ENCODE measurements at regions not wholly inside any gene's neighbourhood (a gene's known extent, or its start where the extent isn't known, plus 50 kb on each side); places are given as distances from the start of the nearest gene placed in this dataset.

GRCh38 chr5:135117590-135117989, 83.6 kb upstream of the PITX1 start:
- no peak for TF ChIP-seq FOXP2 (optimal IDR thresholded peaks at IDR 0.05; ENCODE audit: borderline replicate concordance, extremely low read depth, extremely low read length, insufficient read depth)
- TF ChIP-seq POLR2AphosphoS5 (IDR thresholded peaks at IDR 0.05; ENCODE audit: low read depth, low read length) = no peak
- no peak for TF ChIP-seq SIN3A (IDR thresholded peaks at IDR 0.05; ENCODE audit: borderline replicate concordance, insufficient read depth, low read length)
- no peak for TF ChIP-seq TAF1 (IDR thresholded peaks at IDR 0.05; ENCODE audit: borderline replicate concordance, insufficient read depth, low read length)
- TF ChIP-seq REST (IDR thresholded peaks at IDR 0.05; ENCODE audit: insufficient read depth in 1 of 2, low read depth in 2 of 2, low read length in 2 of 2) = no peak

- TF ChIP-seq TAF1 (IDR thresholded peaks at IDR 0.05; ENCODE audit: borderline replicate concordance, insufficient read depth, low read length) (no peak), REST (IDR thresholded peaks at IDR 0.05; ENCODE audit: insufficient read depth in 1 of 2, low read depth in 2 of 2, low read length in 2 of 2) (no peak), SIN3A (IDR thresholded peaks at IDR 0.05; ENCODE audit: borderline replicate concordance, insufficient read depth, low read length) (no peak), FOXP2 (optimal IDR thresholded peaks at IDR 0.05; ENCODE audit: borderline replicate concordance, extremely low read depth, extremely low read length, insufficient read depth) (no peak), POLR2AphosphoS5 (IDR thresholded peaks at IDR 0.05; ENCODE audit: low read depth, low read length) (no peak)
Measured at GRCh38 chr5:135116160-135116561, 82.1 kb upstream of the PITX1 start.

GRCh38 chr5:135115591-135115990, 81.6 kb upstream of the PITX1 start:
- no peak for TF ChIP-seq FOXP2 (optimal IDR thresholded peaks at IDR 0.05; ENCODE audit: borderline replicate concordance, extremely low read depth, extremely low read length, insufficient read depth)
- no peak for TF ChIP-seq POLR2AphosphoS5 (IDR thresholded peaks at IDR 0.05; ENCODE audit: low read depth, low read length)
- TF ChIP-seq REST (IDR thresholded peaks at IDR 0.05; ENCODE audit: insufficient read depth in 1 of 2, low read depth in 2 of 2, low read length in 2 of 2) = no peak
- TF ChIP-seq SIN3A (IDR thresholded peaks at IDR 0.05; ENCODE audit: borderline replicate concordance, insufficient read depth, low read length) = no peak

GRCh38 chr5:135114759-135115158, 80.7 kb upstream of the PITX1 start:
- no peak for TF ChIP-seq FOXP2 (optimal IDR thresholded peaks at IDR 0.05; ENCODE audit: borderline replicate concordance, extremely low read depth, extremely low read length, insufficient read depth)
- no peak for TF ChIP-seq SIN3A (IDR thresholded peaks at IDR 0.05; ENCODE audit: borderline replicate concordance, insufficient read depth, low read length)
- no peak for TF ChIP-seq POLR2AphosphoS5 (IDR thresholded peaks at IDR 0.05; ENCODE audit: low read depth, low read length)
- no peak for TF ChIP-seq REST (IDR thresholded peaks at IDR 0.05; ENCODE audit: insufficient read depth in 1 of 2, low read depth in 2 of 2, low read length in 2 of 2)
- TF ChIP-seq TAF1 (IDR thresholded peaks at IDR 0.05; ENCODE audit: borderline replicate concordance, insufficient read depth, low read length) = no peak
